SU-DHL-6 (cell line): ENCODE measurements at regions not wholly inside any gene's neighbourhood (a gene's known extent, or its start where the extent isn't known, plus 50 kb on each side); places are given as distances from the start of the nearest gene placed in this dataset.

Experiments used
- CTCF ChIP-seq: fragments of 200-600 bp; sonication (generic); IDR thresholded peaks from one replicate; pipeline ENCODE4 v1.5.1; 2017; ENCODE audit warnings: antibody characterized with exemption, mild to moderate bottlenecking, low read length, moderate library complexity; ENCODE audit not compliant: insufficient read depth, poor library complexity, severe bottlenecking
- EZH2phosphoT487 ChIP-seq: fragments of 200-600 bp; sonication (generic), shearing (Covaris generic); conservative IDR thresholded peaks from 2 replicates; pipeline ENCODE4 v1.6.1; 2018; ENCODE audit warnings: mild to moderate bottlenecking, antibody characterized with exemption, low read length, moderate library complexity, mixed read lengths

GRCh38 chr5:143645356-143645755, 166.6 kb upstream of the HMHB1 start:
- TF ChIP-seq CTCF (no peak), EZH2phosphoT487 (no peak)
